ENCODE measurements at regions not wholly inside any gene's neighbourhood (a gene's known extent, or its start where the extent isn't known, plus 50 kb on each side); places are given as distances from the start of the nearest gene placed in this dataset.

DNA sequence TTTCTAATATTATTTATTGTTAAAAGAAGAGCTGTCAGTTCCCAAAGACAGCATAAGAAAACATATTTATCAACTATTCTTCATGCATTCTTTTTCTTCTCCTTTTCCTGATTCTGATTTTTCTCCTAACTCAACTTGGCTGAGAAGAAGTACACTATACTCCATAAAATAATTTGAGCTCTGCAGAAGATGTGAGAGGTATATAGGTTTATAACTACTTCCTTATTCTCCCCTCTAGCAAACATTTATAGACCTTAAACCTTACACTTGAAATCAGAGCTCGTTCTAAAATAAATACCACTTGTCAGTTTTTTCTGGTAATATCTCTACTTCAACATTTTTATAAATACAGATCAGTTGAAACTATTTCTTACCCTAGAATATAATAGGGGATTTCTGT is 724.8 kb upstream of the GRAMD2B start:
- Histone ChIP-seq H3K36me3 (no peaks in the 10 kb centered on the region), H3K4me1 (peaks cover 12 to 14% of the 10 kb centered on the region in 2 donors), H3K4me3 (no peak overlapping the region), H3K9me3 (no peaks in the 10 kb centered on the region), H3K27ac (no peak overlapping the region), H3K27me3 (no peaks in the 10 kb centered on the region)
- ATAC-seq (no peak), DNase-seq (no peak)
- in situ Hi-C loops (cut with MboI; ENCODE audit: low sequenced_read_pairs in 4 of 4) (no loop called here), intact Hi-C loops (cut with DNase I; ENCODE audit: low total_unique reads) (no loop called here)
- TF ChIP-seq POLR2A (IDR thresholded peaks at IDR 0.05), result no peak
- TF ChIP-seq, protein P1, sequence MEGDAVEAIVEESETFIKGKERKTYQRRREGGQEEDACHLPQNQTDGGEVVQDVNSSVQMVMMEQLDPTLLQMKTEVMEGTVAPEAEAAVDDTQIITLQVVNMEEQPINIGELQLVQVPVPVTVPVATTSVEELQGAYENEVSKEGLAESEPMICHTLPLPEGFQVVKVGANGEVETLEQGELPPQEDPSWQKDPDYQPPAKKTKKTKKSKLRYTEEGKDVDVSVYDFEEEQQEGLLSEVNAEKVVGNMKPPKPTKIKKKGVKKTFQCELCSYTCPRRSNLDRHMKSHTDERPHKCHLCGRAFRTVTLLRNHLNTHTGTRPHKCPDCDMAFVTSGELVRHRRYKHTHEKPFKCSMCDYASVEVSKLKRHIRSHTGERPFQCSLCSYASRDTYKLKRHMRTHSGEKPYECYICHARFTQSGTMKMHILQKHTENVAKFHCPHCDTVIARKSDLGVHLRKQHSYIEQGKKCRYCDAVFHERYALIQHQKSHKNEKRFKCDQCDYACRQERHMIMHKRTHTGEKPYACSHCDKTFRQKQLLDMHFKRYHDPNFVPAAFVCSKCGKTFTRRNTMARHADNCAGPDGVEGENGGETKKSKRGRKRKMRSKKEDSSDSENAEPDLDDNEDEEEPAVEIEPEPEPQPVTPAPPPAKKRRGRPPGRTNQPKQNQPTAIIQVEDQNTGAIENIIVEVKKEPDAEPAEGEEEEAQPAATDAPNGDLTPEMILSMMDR (IDR thresholded peaks at IDR 0.05 in 4 of 5, conservative IDR thresholded peaks at IDR 0.05 in 1 of 5), result no peak

DNA sequence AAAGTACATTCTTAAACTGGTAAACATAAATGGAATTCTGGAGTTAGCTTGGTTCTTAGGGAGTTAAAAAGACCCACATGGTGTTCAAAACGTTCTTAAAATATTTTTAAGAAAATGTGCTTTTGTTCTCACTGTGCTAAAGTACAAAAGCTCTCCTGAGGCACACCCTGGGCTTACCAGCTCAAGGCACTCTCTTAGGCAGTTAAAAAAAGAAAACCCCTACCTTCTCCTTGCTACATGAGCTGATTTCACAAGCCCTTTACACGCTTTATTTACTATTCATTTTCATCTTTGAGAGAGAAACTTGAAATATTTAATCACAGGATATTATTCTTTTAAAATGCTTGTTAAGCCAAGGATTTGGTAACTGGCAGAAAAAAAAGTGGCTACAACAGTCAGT is 723.3 kb upstream of the GRAMD2B start:
- ATAC-seq, result no peak
- Histone ChIP-seq H3K4me1 (peaks cover 12 to 14% of the 10 kb centered on the region in 2 donors), H3K4me3 (peak overlapping the region in 2 of 4 donors; percentile 15 to 23), H3K27ac (no peak overlapping the region), H3K36me3 (no peaks in the 10 kb centered on the region), H3K27me3 (no peaks in the 10 kb centered on the region), H3K9me3 (peaks cover 0 to 6% (median 0%) of the 10 kb centered on the region in 3 donors)
- no peak for DNase-seq
- intact Hi-C loops (cut with DNase I; ENCODE audit: low total_unique reads), result no loop called here
- in situ Hi-C loops (cut with MboI; ENCODE audit: low sequenced_read_pairs in 4 of 4), result no loop called here
- TF ChIP-seq, protein P1 (IDR thresholded peaks at IDR 0.05 in 4 of 5, conservative IDR thresholded peaks at IDR 0.05 in 1 of 5), result no peak
- TF ChIP-seq POLR2A (IDR thresholded peaks at IDR 0.05), result no peak

DNA sequence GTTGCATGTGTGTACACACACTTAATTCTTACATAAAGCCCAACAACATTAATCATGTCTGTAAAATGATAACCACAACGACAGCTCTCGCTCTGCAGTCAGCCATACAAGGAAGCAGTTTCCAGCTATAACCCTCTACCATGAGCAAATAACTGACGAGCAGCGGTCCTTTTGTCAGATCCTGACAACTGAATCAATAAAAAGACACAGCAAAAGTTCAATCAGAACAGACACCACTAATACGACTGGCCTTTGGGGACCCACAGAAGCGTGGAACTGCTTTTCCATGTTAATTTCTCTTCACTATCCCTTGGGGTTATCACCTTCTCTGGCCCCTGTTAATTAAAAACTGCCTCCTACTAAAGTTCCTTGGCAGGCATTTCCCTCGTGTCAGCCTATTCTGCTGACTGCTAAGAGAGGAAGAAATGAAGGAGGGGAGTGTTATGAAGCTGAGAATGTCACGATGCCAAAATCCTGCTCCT is 722.8 kb upstream of the GRAMD2B start:
- intact Hi-C loops (cut with DNase I; ENCODE audit: low total_unique reads), result no loop called here
- no peak for DNase-seq
- Histone ChIP-seq H3K27ac (peak overlapping the region; percentile 2 to 51 (median 26)), H3K4me3 (peak overlapping the region in 3 of 4 donors; percentile 15 to 35 (median 23)), H3K36me3 (no peaks in the 10 kb centered on the region), H3K27me3 (no peaks in the 10 kb centered on the region), H3K9me3 (peaks cover 0 to 8% (median 0%) of the 10 kb centered on the region in 3 donors), H3K4me1 (peaks cover 12 to 14% of the 10 kb centered on the region in 2 donors)
- no peak for TF ChIP-seq POLR2A (IDR thresholded peaks at IDR 0.05)
- in situ Hi-C loops (cut with MboI; ENCODE audit: low sequenced_read_pairs in 4 of 4), result no loop called here
- peak; percentile 86 to 87 for ATAC-seq

DNA sequence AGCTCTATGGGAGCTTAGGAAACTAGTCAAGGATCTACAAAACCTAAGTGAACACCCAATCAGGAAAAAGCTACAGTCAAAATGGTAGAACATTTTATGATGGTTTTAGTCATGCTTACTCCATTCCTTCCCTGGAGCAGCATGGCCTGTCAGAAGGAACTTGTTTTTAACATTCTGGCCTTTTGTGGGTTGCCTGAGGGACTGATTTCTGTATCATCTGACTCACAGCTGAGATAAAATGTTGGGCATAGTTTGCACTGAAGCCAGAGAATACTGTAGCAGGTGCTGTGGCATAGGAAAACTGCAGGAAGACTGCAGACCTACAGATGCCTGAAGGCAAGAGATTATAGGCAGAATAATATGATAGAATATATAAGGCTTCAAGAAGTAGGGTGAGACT is 719.6 kb upstream of the GRAMD2B start:
- in situ Hi-C loops (cut with MboI; ENCODE audit: low sequenced_read_pairs in 4 of 4), result no loop called here
- peaks cover 12 to 14% of the 10 kb centered on the region in 2 donors for H3K4me1 ChIP-seq
- no peak for ATAC-seq
- no peak overlapping the region for H3K27ac ChIP-seq
- no peak overlapping the region for H3K4me3 ChIP-seq
- DNase-seq, result no peak
- H3K36me3 ChIP-seq, result no peaks in the 10 kb centered on the region
- TF ChIP-seq, protein P1 (IDR thresholded peaks at IDR 0.05 in 4 of 5, conservative IDR thresholded peaks at IDR 0.05 in 1 of 5), result no peak
- no peak for TF ChIP-seq POLR2A (IDR thresholded peaks at IDR 0.05)
- peaks cover 0 to 8% (median 0%) of the 10 kb centered on the region in 3 donors for H3K9me3 ChIP-seq
- no peaks in the 10 kb centered on the region for H3K27me3 ChIP-seq
- intact Hi-C loops (cut with DNase I; ENCODE audit: low total_unique reads), result no loop called here

DNA sequence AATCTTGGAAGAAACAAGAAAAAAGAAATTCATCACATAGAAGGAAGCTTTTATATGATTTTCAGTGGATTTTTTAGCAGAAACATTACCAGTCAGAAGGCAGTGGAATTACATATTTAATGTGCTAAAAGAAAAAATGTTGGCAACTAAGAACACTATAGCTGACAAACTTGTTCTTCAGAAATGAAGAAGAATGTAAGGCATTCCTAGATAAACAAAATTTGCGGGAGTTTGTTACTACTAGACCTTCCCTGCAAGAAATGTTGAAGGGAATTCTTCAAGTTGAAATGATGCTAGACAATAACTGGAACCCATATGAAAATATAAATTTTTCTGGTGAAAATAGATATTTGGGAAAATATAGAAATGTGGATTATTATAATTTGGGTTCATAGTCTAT is 718.3 kb upstream of the GRAMD2B start:
- H3K4me1 ChIP-seq, result peaks cover 8 to 10% of the 10 kb centered on the region in 2 donors
- peaks cover 0 to 8% (median 0%) of the 10 kb centered on the region in 3 donors for H3K9me3 ChIP-seq
- no peak overlapping the region for H3K4me3 ChIP-seq
- no peaks in the 10 kb centered on the region for H3K27me3 ChIP-seq
- in situ Hi-C loops (cut with MboI; ENCODE audit: low sequenced_read_pairs in 4 of 4) (no loop called here), intact Hi-C loops (cut with DNase I; ENCODE audit: low total_unique reads) (no loop called here)
- no peaks in the 10 kb centered on the region for H3K36me3 ChIP-seq
- H3K27ac ChIP-seq, result no peak overlapping the region
- TF ChIP-seq, protein P1 (IDR thresholded peaks at IDR 0.05 in 4 of 5, conservative IDR thresholded peaks at IDR 0.05 in 1 of 5), result no peak
- TF ChIP-seq POLR2A (IDR thresholded peaks at IDR 0.05), result no peak
- DNase-seq (no peak), ATAC-seq (no peak)

All from gastrocnemius medialis (tissue), 4 donors.